GM10266 (cell line): ENCODE measurements at regions not wholly inside any gene's neighbourhood (a gene's known extent, or its start where the extent isn't known, plus 50 kb on each side); places are given as distances from the start of the nearest gene placed in this dataset.

Experiments used
- DNase-seq: peaks from one replicate; pipeline ENCODE4 v3.0.0; 2012; ENCODE audit errors: extremely low spot score
- TF ChIP-seq, protein P1 (sequence below): IDR thresholded peaks from 2 replicates; pipeline ENCODE4 v1.5.1; 2012; ENCODE audit warnings: mild to moderate bottlenecking, low read depth; ENCODE audit not compliant: control insufficient read depth, insufficient read depth; ENCODE audit errors: missing control alignments

DNA sequence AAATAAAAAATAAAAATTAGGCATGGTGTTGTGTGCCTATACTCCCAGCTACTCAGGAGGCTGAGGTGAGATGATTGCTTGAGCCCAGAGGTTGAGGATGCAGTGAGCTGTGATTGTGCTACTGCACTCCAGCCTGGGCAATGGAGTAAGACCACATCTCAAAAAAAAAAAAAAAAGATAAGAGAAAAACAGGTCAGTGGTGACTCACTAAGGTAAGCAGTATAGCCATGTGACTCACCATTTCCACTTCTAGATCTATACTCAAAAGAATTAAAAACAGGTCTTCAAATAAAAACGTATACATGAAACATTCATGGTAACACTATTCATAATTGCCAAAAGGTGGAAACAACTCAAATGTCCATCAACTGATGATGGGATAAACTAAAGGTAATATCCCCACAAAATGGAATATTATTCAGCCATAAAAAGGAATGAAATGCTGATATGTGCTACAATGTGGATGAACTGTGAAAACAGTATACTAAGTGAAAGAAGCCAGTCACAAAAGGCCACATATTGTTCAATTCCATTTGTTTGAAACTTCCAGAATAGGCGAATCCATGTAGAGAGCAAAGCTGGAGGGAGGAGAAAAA lies 75.1 kb downstream of the ZNF281 start:
- DNase-seq: no peak
- TF ChIP-seq, protein P1, sequence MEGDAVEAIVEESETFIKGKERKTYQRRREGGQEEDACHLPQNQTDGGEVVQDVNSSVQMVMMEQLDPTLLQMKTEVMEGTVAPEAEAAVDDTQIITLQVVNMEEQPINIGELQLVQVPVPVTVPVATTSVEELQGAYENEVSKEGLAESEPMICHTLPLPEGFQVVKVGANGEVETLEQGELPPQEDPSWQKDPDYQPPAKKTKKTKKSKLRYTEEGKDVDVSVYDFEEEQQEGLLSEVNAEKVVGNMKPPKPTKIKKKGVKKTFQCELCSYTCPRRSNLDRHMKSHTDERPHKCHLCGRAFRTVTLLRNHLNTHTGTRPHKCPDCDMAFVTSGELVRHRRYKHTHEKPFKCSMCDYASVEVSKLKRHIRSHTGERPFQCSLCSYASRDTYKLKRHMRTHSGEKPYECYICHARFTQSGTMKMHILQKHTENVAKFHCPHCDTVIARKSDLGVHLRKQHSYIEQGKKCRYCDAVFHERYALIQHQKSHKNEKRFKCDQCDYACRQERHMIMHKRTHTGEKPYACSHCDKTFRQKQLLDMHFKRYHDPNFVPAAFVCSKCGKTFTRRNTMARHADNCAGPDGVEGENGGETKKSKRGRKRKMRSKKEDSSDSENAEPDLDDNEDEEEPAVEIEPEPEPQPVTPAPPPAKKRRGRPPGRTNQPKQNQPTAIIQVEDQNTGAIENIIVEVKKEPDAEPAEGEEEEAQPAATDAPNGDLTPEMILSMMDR: no peak

DNA sequence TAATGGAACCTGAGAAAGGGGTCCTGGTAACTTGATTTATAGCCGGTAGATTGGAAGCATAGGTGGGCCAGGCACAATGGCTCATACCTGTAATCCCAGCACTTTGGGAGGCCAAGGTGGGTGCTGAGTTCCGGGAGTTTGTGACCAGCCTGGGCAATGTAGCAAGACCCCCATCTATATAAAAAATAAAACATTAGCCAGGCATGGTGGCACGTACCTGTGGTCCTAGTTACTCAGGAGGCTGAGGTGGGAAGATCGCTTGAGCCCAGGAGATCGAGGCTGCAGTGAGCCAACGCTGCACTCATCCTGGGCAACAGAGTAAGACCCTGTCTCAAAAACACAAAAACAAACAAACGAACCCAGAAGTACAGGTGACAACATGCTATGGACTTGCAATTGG lies 76.5 kb downstream of the ZNF281 start:
- no peak for DNase-seq
- TF ChIP-seq, protein P1: no peak

DNA sequence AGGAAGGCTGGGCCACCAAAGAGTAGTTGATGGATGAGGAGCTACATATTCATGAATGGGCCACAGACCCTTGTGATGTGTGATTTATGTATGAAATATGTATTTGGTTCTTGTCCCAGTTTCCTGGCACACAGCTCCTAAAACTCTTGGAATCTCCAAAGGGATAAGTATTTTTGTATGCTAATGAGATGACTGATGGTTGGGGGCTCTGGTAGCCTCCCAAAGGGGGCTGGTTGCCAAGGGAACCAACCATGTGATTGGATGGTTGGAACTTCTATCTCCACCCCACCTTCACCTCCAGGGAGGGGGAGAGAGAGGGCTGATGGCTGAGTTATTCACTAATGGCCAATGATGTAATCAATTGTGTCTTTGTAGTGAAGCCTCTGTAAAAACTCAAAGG lies 77.1 kb downstream of the ZNF281 start:
- TF ChIP-seq, protein P1: no peak
- no peak for DNase-seq

DNA sequence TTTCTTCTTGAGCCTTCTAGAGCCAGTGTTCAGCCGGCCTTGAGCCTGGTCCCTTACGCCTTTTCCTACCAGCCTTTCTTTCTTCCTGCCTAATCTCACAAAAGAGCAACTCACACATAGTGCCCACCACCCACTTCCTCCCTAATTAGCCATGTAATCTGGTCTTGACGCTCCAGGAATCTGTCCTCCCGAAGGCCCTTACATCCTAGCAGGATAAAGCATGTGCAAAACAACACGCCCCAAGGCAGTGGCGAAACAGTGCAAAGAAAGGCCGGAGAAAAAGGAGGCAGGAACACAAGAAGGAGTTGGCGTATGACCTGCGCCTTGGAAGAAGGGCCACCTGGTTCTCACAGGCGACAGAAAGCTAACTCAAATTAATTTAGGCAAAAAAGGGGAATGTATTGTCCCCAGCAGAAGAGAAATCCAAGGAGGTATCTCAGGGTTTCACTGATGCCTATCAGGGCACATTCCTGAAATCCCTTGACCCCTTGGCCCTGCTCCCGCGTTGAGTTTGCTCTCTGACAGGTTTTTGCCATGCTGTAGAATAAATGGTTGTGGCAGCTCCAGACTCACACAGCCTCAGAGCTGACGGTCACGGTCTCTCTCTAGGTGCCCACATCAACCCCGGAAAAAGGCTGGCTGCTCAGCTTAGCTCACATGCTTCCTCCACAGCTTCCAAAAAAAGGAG lies 79.0 kb downstream of the ZNF281 start:
- DNase-seq: no peak
- TF ChIP-seq, protein P1: no peak

DNA sequence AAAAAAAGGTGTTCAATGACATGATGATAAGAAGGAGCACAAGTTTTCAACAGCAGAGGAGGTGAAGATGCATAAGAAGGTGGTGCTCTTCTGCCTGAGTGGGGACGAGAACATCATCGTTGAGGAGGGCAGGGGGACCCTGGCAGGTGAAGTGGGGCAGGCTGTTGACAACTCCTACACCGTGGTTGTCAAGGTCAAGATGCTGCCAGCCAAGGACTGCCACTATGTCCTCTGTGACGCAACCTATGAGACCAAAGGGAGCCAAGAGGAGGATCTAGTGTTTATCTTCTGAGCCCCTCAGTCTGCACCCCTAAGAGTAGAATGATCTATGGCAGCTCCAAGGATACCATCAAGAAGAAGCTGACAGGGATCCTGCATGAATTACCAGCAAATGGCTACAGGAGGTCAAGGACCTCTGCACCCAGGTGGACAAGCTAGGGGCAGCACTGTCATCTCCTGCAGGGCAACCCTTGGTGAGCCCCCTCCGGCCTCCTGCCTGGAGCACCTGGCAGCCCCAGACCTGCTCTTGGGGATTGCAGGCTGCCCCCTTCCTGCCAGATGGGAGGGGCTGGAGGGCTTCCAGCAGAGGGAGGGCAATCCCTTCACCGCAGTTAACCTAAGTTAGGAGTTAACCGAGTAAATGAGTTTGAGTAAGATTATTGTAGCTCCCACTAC lies 80.5 kb downstream of the ZNF281 start:
- TF ChIP-seq, protein P1: no peak
- no peak for DNase-seq

DNA sequence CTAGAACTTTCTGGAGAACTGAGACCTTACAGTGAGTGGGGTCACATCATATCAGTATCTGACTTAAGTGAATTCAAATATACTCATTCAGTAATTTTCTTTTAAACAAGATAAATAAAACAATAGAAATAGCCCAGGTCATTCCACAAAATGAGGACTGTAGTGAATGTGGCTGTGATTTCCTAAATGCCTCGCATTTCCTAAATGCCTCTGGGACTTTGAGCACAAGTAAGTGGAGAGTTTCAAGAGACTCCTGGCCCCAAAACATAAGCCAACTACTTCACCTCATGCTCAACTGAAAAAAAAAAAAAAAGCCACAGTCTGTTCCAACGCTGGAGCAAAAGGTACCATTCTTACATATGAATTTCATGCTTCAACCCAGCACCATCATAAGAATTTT lies 81.5 kb downstream of the ZNF281 start:
- TF ChIP-seq, protein P1: no peak
- no peak for DNase-seq

DNA sequence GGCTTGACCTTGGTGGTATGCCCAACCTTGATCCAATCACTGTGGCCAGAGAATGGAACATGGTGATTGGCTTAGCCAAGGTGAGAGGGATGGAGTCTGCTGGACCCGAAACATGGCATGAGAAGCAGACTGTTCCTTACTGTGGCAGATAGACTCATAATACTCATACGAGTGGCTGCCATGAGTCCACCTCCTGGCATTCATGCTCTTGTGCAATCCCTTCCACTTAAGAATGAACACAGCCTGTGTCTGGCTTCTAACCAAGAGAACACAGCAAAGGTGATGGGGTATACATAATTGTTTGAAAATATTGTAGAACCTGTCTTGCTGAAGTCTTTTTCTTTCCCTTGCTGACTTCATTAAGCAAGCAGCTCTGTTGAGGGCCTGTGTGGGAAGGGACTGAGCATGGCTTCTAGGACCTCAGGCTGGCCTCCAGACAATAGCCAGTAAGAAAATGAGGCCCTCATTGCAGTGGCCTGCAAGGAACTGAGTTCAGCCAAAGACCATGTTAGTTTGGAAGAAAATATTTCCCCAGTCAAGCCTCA lies 85.9 kb downstream of the ZNF281 start:
- TF ChIP-seq, protein P1: no peak
- DNase-seq: no peak
